GM21737 (cell line): ENCODE measurements at regions not wholly inside any gene's neighbourhood (a gene's known extent, or its start where the extent isn't known, plus 50 kb on each side); places are given as distances from the start of the nearest gene placed in this dataset.

Source experiments
- ATAC-seq: cut with Tn5 transposase; IDR thresholded peaks from one replicate; pipeline ENCODE4 v1.9.1; 2021; ENCODE audit warnings: mild to moderate bottlenecking, moderate library complexity; ENCODE audit not compliant: unreplicated experiment

- no peak for ATAC-seq
Observed at GRCh38 chrX:5122181-5122678, 1106.4 kb downstream of the NLGN4X start.

DNA sequence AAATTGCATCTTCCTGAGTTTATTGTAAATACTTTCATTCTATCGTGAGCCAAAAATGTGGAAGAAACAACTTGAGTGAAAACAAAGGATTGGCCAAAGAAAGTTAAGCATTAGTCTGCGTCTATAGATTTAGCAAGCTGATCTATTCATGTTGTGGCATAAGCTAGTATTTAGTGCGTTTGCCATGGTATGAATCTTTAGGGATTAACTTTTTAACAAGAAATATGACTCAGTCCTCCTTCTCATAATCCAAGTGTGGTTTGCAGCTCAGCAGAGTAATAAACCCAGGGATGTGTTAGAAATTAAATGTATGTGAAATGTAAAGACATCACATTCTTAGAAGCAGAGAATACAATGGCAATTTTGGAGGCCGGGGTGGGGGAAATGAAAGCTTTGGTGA lies 1110.9 kb downstream of the NLGN4X start:
- ATAC-seq: no peak

GRCh38 chrX:5113128-5113527 lies 1115.5 kb downstream of the NLGN4X start:
- no peak for ATAC-seq

GRCh38 chrX:5100004-5100403 lies 1128.7 kb downstream of the NLGN4X start:
- no peak for ATAC-seq

- ATAC-seq: no peak
Observed at GRCh38 chrX:5086388-5086787, 1142.3 kb downstream of the NLGN4X start.

DNA sequence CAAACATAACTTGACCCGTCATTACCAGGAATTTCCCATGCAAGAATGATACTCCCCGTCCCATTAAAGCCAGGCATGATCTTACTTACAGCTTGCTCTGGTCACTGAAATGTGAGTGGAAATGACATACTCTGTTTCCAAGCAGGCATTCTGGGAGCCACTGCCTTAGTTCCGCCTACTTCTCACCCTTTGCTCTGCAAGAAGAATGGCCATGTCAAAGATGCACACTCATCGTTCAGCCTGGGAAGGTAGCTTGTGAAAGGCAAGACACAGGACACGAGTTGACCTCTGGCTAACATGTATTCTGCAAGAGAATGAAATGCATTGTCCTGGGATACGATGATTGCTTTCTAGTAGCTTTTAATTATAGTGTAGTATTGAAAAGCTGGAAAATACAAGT lies 1144.4 kb downstream of the NLGN4X start:
- no peak for ATAC-seq

DNA sequence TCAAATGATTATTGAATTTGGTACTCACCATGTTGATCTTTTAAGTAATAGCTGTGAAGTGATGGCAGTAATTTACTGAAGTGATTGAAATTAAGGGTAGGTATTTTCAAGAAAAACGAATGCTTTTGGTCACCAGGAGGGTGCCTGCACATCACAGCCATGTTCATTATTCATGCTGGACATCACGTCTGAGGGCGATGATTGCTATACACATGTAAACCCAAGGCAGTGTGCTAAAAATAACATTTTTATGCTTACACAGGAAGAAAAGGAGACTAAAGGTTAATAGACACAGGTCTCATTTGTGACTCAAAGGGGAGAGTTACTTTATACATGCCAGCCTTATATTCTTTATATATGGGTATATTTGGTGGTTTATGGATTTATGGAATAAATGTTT lies 1146.0 kb downstream of the NLGN4X start:
- ATAC-seq: no peak

- ATAC-seq: no peak
Observed at GRCh38 chrX:5080791-5081190, 1147.9 kb downstream of the NLGN4X start.

GRCh38 chrX:5068550-5068949 lies 1160.1 kb downstream of the NLGN4X start:
- no peak for ATAC-seq

DNA sequence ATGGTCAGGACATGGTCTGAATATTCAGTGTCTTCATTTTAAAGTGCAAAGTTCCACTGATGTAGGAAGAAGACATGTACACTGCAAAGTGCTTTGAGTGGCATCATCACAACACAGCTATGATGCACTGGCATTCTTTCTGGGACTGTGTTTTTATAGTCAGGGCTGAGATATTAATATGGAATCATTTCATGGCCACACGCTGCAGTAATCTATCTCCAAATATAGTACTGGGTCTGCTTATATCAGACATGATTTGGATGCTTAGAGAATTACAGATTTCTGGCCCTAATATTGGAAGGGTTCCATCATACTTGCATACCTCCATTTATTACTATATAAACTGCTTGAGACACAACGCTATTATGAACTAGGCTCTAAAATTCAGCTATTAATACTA lies 1170.9 kb downstream of the NLGN4X start:
- no peak for ATAC-seq

DNA sequence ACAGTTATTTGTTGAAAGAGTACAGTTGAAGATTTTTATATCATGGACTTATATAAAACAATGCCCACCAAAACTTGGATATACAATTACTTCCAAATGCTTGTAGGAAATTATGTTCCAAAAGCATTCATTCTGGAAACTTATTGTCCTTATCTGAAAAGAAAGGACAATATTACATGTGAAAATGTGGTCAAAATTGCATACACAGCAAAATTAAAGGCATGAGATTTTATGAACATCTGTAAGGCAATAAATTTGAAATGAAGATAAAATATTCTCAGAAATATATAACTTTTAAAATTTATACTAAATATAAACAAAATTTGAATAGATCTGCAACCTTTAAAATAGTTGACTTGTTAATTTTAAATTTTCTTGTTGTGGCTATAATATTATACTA lies 1173.8 kb downstream of the NLGN4X start:
- ATAC-seq: no peak

DNA sequence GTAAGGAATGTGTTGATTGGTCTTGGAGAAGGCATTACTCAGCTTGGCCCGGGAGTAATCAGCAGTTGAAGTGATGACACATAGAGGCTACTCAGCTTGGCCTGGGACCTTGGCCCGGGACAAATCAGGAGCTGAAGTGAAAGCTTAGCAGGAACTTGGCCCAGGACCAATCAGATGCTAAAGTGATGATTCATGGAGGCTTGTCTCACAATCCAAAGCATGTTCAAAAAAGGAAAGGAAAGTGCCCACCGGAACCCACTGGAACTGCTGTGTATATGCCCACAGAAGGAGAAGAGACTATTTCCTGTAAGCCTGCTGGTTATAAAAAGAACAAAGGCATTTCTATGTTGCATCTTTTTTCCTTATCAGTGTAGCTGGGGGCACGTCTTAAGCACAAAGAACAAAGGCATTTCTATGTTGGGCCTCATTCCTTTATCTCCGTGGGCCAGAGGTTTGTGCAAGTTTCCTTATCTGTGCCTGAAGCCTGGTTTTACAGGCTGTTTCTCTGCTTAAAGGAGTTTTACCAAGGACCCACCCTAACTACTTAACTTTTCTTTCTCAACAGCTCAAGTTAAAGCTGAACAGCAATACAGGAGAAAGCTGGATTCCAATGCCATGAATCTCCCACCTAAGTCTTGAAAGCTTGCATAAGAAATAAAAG lies 1176.7 kb downstream of the NLGN4X start:
- ATAC-seq: no peak

DNA sequence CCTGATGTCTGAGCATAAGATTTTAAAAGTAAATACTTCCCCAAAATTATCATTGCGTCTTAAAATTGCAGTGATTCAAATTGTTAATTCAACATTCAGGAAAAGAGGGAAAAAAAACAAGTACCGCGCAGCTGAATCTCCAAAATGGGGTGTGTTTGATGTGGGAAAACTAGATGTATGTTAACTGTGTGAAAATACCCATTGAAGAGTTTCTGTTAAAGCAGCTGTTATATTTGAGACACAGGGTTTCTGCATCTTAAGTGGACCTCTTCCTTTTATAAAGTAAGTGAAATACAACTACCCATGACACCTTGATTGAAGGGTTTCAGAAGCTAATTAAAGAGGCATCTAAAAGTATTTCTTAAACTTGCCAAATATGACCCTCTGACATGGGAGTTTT lies 1186.1 kb downstream of the NLGN4X start:
- no peak for ATAC-seq

GRCh38 chrX:5031792-5032191 lies 1196.9 kb downstream of the NLGN4X start:
- ATAC-seq: no peak

DNA sequence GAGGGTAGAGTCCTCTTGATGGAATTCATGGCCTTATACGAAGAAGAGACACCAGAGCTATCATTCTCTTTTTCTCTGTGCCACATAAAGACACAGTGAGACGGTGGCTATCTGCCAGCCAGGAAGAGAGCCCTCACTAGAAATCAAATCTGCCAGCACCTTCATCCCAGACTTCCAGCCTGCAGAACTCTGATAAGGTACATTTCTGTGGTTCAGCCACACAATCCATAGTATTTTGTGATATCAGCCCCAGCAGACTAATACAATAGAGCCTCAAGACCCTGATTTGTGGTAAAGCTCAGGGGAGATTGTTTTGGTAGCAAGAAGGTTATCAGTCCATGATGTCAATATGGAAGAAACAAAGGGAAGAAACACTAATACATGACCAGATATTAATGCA lies 1213.2 kb downstream of the NLGN4X start:
- no peak for ATAC-seq

DNA sequence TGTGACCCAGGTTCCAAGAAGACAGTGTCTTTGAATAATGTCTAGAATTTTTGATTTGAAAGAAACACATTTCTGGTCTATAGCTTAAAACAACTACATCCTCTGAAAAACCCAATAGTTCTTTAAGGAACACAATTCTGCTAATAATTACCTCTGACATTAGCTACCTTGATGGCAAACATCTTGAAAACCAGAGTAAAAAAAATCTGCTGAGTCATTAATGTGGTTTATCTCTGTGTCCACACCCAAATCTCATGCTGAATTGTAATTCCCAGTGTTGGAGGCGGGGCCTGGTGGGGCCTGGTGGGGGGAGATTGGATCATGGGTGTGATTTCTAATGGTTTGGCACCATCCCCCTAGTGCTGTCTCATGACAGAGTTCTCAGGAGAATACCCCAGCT lies 1233.8 kb downstream of the NLGN4X start:
- ATAC-seq: no peak

DNA sequence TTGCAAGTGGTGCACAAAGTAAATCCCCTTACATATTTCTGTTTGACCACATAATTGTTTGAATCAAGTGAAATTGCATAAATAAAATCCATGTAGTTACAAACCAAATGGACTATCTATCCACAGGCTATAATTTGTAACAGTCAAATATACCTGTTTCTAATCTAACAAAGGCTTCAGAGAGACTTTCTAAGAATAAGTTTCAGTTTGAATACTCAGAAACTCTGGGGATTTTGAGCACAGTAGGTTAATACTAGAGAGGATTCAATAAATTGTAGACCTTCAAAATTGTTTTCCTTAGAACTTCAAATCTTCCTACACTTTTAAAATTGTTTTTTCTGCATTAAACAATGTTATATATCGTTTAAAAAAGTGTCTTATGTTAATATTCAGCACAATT lies 1250.1 kb downstream of the NLGN4X start:
- ATAC-seq: no peak

DNA sequence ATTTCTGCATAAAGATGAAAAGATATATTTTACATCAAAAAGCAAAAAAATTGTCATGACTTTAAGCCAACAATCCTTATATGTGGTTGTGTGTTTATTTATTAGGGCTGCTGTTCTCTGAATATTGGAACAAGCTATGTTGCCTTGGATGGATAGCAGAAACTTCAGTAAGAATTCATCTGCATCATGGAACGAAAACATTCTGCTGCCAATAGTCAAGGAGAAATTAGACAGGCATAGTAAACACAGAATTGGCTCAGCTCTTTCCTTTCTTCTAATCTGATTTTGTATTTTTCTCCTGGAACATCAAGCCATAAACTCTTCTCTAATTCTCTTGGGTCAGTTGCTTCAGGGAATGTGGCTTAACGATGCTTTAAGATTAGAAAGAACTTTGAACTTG lies 1257.0 kb downstream of the NLGN4X start:
- ATAC-seq: no peak

GRCh38 chrX:4964112-4964511 lies 1250.7 kb upstream of the PRKX start:
- no peak for ATAC-seq

- ATAC-seq: no peak
Observed at GRCh38 chrX:4963432-4963831, 1250.0 kb upstream of the PRKX start.

DNA sequence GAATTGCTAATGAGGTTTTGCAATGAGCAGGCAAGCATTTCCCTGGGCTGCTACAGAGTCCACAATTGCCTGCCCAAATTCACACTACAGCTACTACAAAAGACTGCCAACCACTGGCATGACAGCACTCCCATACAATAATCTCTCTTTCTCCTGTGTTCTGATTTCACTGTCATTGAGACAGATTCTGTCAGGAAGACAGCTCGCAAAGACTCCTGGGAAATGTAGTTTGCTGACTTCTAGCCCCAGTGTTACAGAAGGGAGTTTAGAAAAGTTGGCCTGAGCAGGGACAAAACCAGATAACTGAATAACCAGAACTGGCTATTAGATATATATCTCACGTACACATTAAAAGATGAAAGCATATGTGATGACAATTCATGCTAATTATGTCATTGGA lies 1231.3 kb upstream of the PRKX start:
- no peak for ATAC-seq

DNA sequence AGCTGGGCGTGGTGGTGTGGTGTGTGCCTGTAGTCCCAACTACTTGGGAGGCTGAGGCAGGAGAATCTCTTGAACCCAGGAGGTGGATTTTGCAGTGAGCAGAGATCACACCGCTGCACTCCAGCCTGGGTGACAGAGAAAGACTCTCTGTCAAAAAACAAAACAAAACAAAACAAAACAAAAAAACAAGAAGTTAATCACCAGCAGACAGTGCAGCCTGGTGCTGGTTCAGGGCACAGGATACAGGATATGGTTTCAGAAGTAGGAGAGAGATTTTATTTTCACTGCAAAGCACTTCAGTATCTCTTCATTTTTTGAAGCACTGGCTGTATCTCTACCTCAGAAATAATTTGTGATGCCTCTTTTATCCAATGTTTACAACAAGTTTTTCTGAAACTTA lies 1222.9 kb upstream of the PRKX start:
- no peak for ATAC-seq

GRCh38 chrX:4935846-4936245 lies 1222.4 kb upstream of the PRKX start:
- ATAC-seq: no peak
